ENCODE measurements at regions not wholly inside any gene's neighbourhood (a gene's known extent, or its start where the extent isn't known, plus 50 kb on each side); places are given as distances from the start of the nearest gene placed in this dataset.
"Not testable (repeated sequence)": the region's sequence is repeated elsewhere in the genome, so short reads cannot be mapped to it uniquely, and the experiment has no call there.

DNA sequence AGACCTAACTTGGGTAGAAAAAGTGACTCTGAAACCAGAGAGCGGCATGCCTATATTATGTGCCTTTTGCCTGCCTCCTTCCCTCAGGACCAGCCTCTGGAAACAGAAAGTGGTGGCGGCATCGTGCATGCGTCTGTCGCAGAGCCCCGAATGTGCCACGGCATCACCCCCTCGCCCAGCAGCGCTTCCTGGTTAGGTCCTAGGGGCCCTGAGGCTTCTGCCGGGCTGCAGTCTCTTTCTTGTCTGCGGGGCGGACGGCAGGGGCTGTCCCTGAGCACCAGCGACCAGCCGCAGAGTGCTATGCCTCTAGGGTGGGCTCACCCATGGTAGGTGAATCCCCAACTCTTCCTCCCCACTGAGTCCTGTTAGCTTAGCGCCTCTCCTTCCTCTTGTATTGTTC lies 68.7 kb downstream of the VSIG4 start:
- no peak for DNase-seq (ENCODE audit: low read depth)

- not testable (repeated sequence) for DNase-seq (ENCODE audit: low read depth)
Measured at GRCh38 chrX:65967159-65967558, 72.7 kb downstream of the VSIG4 start.

- DNase-seq (ENCODE audit: low read depth): no peak
Measured at GRCh38 chrX:65961714-65962113, 78.2 kb downstream of the VSIG4 start.

GRCh38 chrX:65948103-65948502 lies 91.8 kb downstream of the VSIG4 start:
- no peak for DNase-seq (ENCODE audit: low read depth)

- no peak for DNase-seq (ENCODE audit: low read depth)
Measured at GRCh38 chrX:65941775-65942174, 98.1 kb downstream of the VSIG4 start.

- DNase-seq (ENCODE audit: low read depth): no peak
Measured at GRCh38 chrX:65933085-65933589, 106.7 kb downstream of the VSIG4 start.

DNA sequence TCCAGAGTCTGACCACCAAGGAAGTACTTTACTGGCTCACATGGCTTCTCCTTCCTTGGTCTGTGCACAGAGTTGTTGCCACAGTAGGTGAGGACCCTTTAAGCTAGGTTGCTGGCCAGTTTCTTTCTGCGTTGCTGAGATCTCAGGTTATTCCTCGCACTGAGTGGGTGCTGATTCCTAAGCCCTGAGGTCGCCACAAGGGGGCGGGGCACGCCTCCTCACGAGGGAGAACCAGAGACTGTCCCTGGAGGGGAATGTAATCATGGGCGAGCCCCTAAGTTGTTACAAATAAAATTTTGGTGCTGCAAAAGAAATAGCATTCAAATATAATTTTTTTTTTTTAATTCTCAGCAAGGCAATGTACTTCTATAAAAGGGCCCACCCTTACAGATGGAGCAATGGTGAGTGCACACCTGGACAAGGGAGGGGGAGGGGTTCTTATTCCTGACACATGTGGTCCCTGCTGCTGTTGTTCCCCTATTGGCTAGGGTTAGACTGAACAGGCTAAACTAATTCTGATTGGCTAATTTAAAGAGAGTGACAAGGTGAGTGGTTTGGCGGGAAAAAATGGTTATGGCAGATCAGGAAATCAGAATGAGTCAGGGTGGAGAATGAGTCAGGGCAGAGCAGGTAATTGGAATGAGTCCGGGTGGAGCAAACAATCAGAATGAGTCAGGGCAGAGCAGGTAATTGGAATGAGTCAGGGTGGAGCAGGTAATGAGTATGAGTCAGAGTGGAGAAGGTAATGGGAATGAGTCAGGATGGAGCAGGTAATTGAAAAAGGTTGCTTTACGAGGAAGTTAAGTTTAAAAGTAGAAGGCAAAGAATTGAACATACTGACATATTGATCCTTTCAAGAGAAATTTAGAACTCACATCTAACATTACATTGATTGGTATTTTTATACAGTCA lies 107.5 kb downstream of the VSIG4 start:
- no peak for DNase-seq (ENCODE audit: low read depth)

DNA sequence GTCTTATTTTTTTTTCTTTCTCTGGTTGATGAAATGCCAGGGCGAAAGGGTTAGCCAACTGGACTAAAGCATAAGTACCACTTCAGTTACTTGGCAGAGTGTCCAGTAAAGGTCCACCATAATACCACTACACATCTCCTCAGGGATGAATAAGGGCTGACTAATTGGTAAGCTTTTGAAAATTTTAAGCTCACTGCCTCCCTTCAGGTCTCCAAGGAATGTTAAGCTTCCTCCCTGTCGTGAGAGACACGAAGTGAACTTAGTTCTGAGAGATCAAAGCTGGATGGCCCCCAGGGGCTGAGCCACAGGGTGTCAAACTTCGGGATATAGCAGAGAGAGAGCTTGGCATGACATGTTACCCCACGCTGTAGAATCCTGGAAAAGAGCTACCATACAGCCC lies 111.4 kb downstream of the VSIG4 start:
- no peak for DNase-seq (ENCODE audit: low read depth)

GRCh38 chrX:65927386-65927785 lies 112.5 kb downstream of the VSIG4 start:
- DNase-seq (ENCODE audit: low read depth): not testable (repeated sequence)

- no peak for DNase-seq (ENCODE audit: low read depth)
Measured at GRCh38 chrX:65926095-65927019, 113.5 kb downstream of the VSIG4 start.

- no peak for DNase-seq (ENCODE audit: low read depth)
Measured at GRCh38 chrX:65925592-65925991, 114.3 kb downstream of the VSIG4 start.

DNA sequence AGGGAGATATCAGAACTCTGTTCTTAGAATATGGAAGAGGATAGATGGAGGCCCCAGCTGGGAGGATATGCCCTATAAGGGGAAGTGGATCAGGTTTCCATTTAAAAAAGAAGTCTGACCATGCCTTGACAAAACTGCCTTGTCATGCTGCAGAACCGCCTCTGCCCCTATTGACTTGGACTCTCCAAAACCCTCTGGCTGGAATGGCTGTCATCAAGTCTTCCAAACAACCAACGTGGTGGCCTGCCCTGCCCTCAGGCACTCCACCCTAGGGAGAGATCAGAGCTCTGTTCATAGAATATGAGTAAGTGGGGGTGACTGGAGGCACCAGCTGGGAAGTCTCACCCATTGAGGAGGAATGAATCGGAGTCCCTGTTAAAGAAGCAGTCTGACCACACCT lies 114.9 kb downstream of the VSIG4 start:
- DNase-seq (ENCODE audit: low read depth): no peak

DNA sequence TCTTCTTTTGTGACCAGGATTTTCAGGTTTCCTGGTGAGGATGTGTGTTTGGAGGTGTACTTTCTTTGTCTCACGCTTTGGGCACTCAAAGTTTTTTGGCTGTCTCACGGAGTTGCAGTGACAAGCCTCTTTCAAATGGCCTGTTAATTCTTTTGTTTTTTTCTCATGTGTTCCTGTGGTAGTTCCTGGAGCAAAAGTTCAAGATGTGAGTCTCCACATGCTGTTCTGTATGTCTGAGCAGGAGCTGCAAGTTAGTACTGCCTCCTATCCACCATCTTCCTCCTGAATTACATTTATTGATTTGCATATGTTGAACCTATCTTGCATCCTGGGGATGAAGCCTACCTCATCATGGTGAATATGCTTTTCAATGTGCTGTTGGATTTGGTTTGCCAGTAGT lies 118.5 kb downstream of the VSIG4 start:
- no peak for DNase-seq (ENCODE audit: low read depth)

DNA sequence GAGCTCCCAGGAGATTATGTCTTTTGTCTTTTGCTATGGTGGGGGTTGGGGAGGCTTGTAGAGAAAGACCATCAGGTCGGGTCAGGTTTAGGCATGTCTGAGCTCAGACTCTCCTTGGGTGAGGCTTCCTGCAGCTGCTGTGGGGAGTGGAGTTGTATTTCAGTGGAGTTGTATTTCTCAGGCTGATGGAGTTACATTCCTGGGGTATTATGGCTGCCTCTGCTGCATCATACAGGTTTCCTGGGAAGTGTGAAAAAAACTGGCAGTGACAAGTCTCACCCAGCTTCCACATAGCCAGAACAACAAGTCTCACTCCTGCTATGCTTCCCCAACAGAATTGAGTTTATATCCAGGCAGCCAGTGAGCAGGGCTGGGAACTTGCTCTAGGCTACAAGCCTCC lies 119.3 kb downstream of the VSIG4 start:
- no peak for DNase-seq (ENCODE audit: low read depth)

GRCh38 chrX:65910899-65911298 lies 129.0 kb downstream of the VSIG4 start:
- no peak for DNase-seq (ENCODE audit: low read depth)

DNA sequence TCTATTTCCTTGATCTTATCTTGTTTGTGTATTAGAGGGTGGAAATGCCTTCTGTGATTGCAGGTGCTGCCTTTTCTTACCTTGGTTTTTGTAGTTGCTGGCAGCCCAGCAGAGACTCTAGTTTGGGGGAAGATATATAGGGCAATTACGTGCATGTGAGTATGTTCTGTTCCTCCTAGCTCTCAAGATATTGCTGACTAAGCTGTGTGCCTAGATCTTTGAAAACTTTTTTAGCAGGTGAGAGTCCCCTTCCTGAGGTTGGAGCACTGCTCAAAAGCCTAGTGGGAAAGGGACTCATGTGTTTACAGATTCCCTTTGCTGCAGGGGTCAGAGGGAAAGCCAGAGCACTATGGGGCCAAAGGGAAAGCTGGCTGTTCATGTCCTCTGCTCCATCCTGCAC lies 136.1 kb downstream of the VSIG4 start:
- DNase-seq (ENCODE audit: low read depth): no peak

DNA sequence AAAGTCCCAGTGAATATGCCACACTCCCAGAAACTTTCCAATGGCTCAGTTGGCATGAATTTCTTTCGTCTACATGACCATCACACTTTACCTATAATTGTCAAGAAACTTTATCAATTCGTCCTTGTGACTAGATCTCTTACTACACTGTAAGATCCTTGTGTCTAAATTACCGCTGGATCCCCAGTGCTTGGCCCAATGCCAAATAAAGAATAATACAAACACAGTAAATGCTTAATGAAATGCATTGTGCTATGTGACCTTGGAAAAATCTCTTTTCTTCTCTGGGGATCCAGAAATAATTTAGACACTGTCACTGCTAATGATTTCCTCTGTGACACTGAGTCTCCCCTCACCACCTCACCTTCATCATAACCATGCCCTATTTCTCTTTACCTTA lies 137.9 kb downstream of the VSIG4 start:
- DNase-seq (ENCODE audit: low read depth): no peak

DNA sequence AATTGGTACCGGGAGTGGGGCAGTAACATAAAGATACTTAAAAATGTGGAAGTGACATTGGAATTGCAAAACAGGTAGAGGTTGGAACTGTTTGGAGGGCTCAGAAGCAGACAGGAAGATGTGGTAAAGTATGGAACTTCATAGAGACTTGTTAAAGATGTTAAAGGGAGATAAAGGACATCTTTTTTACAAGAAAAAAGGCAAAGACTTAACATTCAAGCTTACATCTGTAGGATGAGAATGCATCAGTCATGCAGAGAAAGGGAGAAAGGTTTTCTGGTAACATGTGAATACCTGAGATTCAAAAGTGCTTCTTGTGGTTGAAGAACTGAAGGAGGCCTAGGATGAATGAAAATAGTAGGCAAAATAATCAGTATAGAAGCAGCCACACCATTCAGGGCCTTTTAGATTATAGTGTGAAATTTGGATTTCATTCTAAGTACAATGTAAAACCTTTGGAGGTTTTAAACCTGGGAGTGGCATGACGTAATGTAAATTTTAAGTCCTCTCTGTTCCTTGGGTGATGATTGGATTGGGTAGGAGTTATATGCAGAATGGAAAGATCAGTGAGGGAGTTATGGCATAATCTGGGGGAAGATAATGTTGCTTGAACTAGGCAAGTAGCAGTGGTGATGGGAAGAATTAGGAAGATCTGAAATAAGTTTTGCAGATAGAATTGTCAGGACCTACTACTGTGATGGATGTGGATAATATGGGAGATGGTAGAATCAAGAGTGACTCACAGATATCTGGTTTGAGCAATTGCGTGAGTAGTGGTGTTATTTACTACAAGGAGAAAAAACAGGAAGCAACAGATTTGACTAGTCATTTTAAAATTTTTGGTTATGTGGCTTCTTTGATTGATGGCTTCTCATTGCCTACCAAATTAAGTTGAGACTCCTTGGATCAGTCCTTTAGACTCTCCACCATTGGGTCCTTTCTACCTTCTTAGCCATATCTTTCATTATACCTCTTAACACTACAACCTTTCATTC lies 138.7 kb downstream of the VSIG4 start:
- DNase-seq (ENCODE audit: low read depth): no peak

DNA sequence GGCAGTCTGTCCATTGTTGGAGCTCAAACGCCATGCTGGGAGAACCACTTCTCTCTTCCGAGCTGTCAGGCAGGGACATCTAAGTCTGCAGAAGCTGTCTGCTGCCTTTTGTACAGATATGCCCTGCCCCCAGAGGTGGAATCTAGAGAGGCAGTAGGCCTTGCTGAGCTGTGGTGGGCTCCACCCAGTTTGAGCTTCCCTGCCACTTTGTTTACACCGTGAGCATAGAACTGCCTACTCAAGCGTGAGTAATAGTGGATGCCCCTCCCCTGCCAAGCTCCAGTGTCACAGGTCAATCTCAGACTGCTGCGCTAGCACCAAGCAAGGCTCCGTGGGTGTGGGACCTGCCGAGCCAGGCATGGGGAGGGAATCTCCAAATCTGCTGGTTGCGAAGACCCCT lies 145.7 kb downstream of the VSIG4 start:
- peak; percentile 7 for DNase-seq (ENCODE audit: low read depth)

- not testable (repeated sequence) for DNase-seq (ENCODE audit: low read depth)
Measured at GRCh38 chrX:65891817-65892216, 148.1 kb downstream of the VSIG4 start.

DNA sequence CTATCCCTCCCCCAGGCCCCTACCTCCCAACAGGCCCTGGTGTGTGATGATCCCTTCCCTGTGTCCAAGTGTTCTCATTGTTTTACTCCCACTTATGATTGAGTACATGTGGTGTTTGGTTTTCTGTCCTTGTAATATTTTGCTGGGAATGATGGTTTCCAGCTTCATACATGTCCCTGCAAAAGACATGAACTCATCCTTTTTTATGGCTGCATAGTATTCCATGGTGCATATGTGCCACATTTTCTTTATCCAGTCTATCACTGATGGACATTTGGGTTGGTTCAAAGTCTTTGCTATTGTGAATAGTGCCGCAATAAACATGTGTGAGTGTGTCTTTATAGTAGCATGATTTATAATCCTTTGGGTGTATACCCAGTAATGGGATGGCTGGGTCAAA lies 151.7 kb downstream of the VSIG4 start:
- not testable (repeated sequence) for DNase-seq (ENCODE audit: low read depth)

Measured in stimulated activated CD8-positive, alpha-beta memory T cell treated with anti-CD3 and anti-CD28 coated beads, Interleukin-12 subunit alpha, Interleukin-12 subunit beta, amount 100 ng/mL, for 1 hour (primary cell).